Chondrocyte (in vitro differentiated cells): ENCODE measurements at regions not wholly inside any gene's neighbourhood (a gene's known extent, or its start where the extent isn't known, plus 50 kb on each side); places are given as distances from the start of the nearest gene placed in this dataset.

Source experiments
- DNase-seq: peaks from one replicate; pipeline ENCODE4 v3.0.0; 2021; ENCODE audit warnings: mixed read lengths, low spot score
- H3K27ac Mint-ChIP-seq: one replicate; pipeline ENCODE4 v1.8.0; 2021; ENCODE audit warnings: mild to moderate bottlenecking, moderate library complexity, mixed read lengths; ENCODE audit not compliant: unreplicated experiment
- H3K27me3 Mint-ChIP-seq: 2 replicates; pipeline ENCODE4 v1.8.0; 2021; ENCODE audit warnings: low read depth, mixed read lengths
- H3K36me3 Mint-ChIP-seq: 2 replicates; pipeline ENCODE4 v1.8.0; 2021; ENCODE audit warnings: low read depth, mixed read lengths
- H3K4me1 Mint-ChIP-seq: 2 replicates; pipeline ENCODE4 v1.8.0; 2021; ENCODE audit warnings: low read depth, mild to moderate bottlenecking, mixed read lengths
- H3K4me3 Mint-ChIP-seq: one replicate; pipeline ENCODE4 v1.8.0; 2021; ENCODE audit warnings: mild to moderate bottlenecking, moderate library complexity, mixed read lengths; ENCODE audit not compliant: unreplicated experiment
- H3K9me3 Mint-ChIP-seq: 2 replicates; pipeline ENCODE4 v1.8.0; 2021; ENCODE audit warnings: low read depth, mixed read lengths
- CTCF ChIP-seq: fragments of 200-600 bp; sonication (generic); IDR thresholded peaks from 2 replicates; pipeline ENCODE4 v1.5.0; 2021; ENCODE audit warnings: antibody characterized with exemption, mild to moderate bottlenecking, moderate library complexity

- Mint-ChIP-seq H3K27ac (no peak overlapping the region), H3K4me1 (peaks cover 14% of the 10 kb centered on the region), H3K9me3 (peaks cover 4% of the 10 kb centered on the region), H3K36me3 (peaks cover 2% of the 10 kb centered on the region), H3K27me3 (no peaks in the 10 kb centered on the region), H3K4me3 (no peak overlapping the region)
- no peak for TF ChIP-seq CTCF
- no peak for DNase-seq
These were observed 76.3 kb upstream of the TBC1D3K start for GRCh38 chr17:37847811-37848331.

GRCh38 chr17:37847102-37847501 is 77.1 kb upstream of the TBC1D3K start:
- H3K36me3 Mint-ChIP-seq, result peaks cover 2% of the 10 kb centered on the region
- DNase-seq, result no peak
- H3K27ac Mint-ChIP-seq, result no peak overlapping the region
- no peak overlapping the region for H3K4me3 Mint-ChIP-seq
- TF ChIP-seq CTCF, result no peak
- peaks cover 14% of the 10 kb centered on the region for H3K4me1 Mint-ChIP-seq
- H3K9me3 Mint-ChIP-seq, result peaks cover 4% of the 10 kb centered on the region
- no peaks in the 10 kb centered on the region for H3K27me3 Mint-ChIP-seq

GRCh38 chr17:37844977-37845293 is 79.3 kb upstream of the TBC1D3K start:
- peaks cover 14% of the 10 kb centered on the region for H3K4me1 Mint-ChIP-seq
- H3K27me3 Mint-ChIP-seq, result no peaks in the 10 kb centered on the region
- peaks cover 4% of the 10 kb centered on the region for H3K9me3 Mint-ChIP-seq
- no peak overlapping the region for H3K27ac Mint-ChIP-seq
- peak overlapping the region; percentile 7 for H3K4me3 Mint-ChIP-seq
- H3K36me3 Mint-ChIP-seq, result peaks cover 2% of the 10 kb centered on the region
- peak; percentile 18 for TF ChIP-seq CTCF
- no peak for DNase-seq

- H3K27me3 Mint-ChIP-seq, result no peaks in the 10 kb centered on the region
- TF ChIP-seq CTCF, result peak; percentile 84
- peaks cover 2% of the 10 kb centered on the region for H3K36me3 Mint-ChIP-seq
- no peak overlapping the region for H3K27ac Mint-ChIP-seq
- DNase-seq, result no peak
- H3K4me1 Mint-ChIP-seq, result peaks cover 10% of the 10 kb centered on the region
- peak overlapping the region; percentile 35 for H3K4me3 Mint-ChIP-seq
- H3K9me3 Mint-ChIP-seq, result peaks cover 3% of the 10 kb centered on the region
These were observed 79.8 kb upstream of the TBC1D3K start for GRCh38 chr17:37844158-37844976.

GRCh38 chr17:37842401-37842800 is 81.8 kb upstream of the TBC1D3K start:
- TF ChIP-seq CTCF, result no peak
- no peak overlapping the region for H3K4me3 Mint-ChIP-seq

More at GRCh38 chr17:37842401-37842800, 81.8 kb upstream of the TBC1D3K start:
- Mint-ChIP-seq H3K4me1 (peaks cover 6% of the 10 kb centered on the region), H3K36me3 (no peaks in the 10 kb centered on the region), H3K27ac (no peak overlapping the region), H3K27me3 (no peaks in the 10 kb centered on the region), H3K9me3 (no peaks in the 10 kb centered on the region)
- DNase-seq, result no peak
